Mucosa of rectum (tissue), 2 donors: ENCODE measurements at regions not wholly inside any gene's neighbourhood (a gene's known extent, or its start where the extent isn't known, plus 50 kb on each side); places are given as distances from the start of the nearest gene placed in this dataset.

ENCODE experiments used
- H3K27ac ChIP-seq, 2 donors: one replicate each; pipeline ENCODE4 v1.7.0; 2013; ENCODE audit warnings: inconsistent platforms in 2 of 2, low read depth in 2 of 2, low read length in 2 of 2
- H3K27me3 ChIP-seq, 2 donors: one replicate each; pipeline ENCODE4 v1.7.0; 2013; ENCODE audit warnings: low read length in 2 of 2; ENCODE audit not compliant: control insufficient read depth in 2 of 2, insufficient read depth in 2 of 2
- H3K36me3 ChIP-seq, 2 donors: one replicate each; pipeline ENCODE4 v1.7.0; 2013; ENCODE audit warnings: low read length in 2 of 2; ENCODE audit not compliant: control insufficient read depth in 2 of 2, insufficient read depth in 2 of 2
- H3K4me1 ChIP-seq, 2 donors: one replicate each; pipeline ENCODE4 v1.7.0; 2013; ENCODE audit warnings: low read length in 2 of 2, mild to moderate bottlenecking in 1 of 2; ENCODE audit not compliant: control insufficient read depth in 2 of 2, insufficient read depth in 2 of 2
- H3K4me3 ChIP-seq, 2 donors: one replicate each; pipeline ENCODE4 v1.7.0; 2013; ENCODE audit warnings: low read length in 2 of 2
- H3K9ac ChIP-seq, 2 donors: one replicate each; pipeline ENCODE4 v1.7.0; 2013; ENCODE audit warnings: low read length in 2 of 2, low read depth in 1 of 2, mild to moderate bottlenecking in 1 of 2
- H3K9me3 ChIP-seq, 2 donors: one replicate each; pipeline ENCODE4 v1.7.0; 2013; ENCODE audit warnings: low read length in 2 of 2; ENCODE audit not compliant: control insufficient read depth in 2 of 2
- donor health status: healthy.
- donor health status: Normal muscosa, but diverticular disease.

- Histone ChIP-seq H3K9me3 (peaks cover 12 to 20% of the 10 kb centered on the region in 2 donors), H3K4me3 (peak overlapping the region in 1 of 2 donors; percentile 3), H3K9ac (no peak overlapping the region), H3K27ac (no peak overlapping the region), H3K4me1 (no peaks in the 10 kb centered on the region), H3K27me3 (no peaks in the 10 kb centered on the region), H3K36me3 (no peaks in the 10 kb centered on the region)
Observed at GRCh38 chr13:73440296-73440895, 381.6 kb downstream of the KLF5 start.

DNA sequence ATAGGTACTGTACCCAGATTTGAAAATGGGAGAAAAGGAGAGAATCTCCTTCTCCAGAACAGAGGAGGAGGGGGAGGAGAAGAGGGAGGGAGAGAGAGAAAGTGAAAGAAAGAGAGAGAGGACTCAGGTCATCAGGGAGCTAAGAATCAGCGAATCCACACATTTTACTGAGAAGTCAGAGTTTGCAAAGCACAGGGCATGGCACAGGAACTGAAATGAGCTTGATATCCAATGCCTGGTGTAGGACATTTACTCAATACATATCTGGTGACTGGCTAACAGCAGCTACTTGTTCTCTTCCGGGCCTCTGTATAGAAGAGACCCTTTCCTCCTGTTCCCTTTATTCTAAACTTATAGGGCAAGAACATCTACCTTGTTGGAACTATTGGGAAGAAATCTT lies 375.1 kb downstream of the KLF5 start:
- H3K27ac ChIP-seq = no peak overlapping the region
- H3K27me3 ChIP-seq = no peaks in the 10 kb centered on the region
- no peaks in the 10 kb centered on the region for H3K4me1 ChIP-seq
- H3K9ac ChIP-seq = no peak overlapping the region
- no peak overlapping the region for H3K4me3 ChIP-seq
- H3K36me3 ChIP-seq = no peaks in the 10 kb centered on the region
- no peaks in the 10 kb centered on the region for H3K9me3 ChIP-seq

DNA sequence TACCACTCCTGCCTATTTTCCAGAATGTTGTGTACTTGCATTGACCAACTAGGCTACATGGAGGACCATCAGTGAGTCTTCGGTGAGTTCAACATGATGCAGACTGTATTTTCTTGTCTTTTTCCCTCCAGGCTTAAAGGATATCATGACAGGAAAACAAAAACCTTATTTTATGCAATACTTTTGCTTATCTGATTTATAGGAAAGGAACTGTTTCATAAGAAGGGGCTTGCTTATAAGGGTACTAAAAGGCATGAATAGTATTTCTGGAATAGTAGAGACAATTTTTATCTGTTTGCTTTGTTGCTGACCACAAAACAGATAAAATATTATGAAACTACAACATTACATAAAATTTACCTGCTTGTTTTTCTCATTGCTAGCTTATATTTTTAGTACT lies 374.7 kb downstream of the KLF5 start:
- Histone ChIP-seq H3K9me3 (no peaks in the 10 kb centered on the region), H3K4me3 (no peak overlapping the region), H3K27me3 (no peaks in the 10 kb centered on the region), H3K4me1 (peaks cover 0 to under 1% of the 10 kb centered on the region in 2 donors), H3K36me3 (no peaks in the 10 kb centered on the region), H3K9ac (no peak overlapping the region), H3K27ac (no peak overlapping the region)

DNA sequence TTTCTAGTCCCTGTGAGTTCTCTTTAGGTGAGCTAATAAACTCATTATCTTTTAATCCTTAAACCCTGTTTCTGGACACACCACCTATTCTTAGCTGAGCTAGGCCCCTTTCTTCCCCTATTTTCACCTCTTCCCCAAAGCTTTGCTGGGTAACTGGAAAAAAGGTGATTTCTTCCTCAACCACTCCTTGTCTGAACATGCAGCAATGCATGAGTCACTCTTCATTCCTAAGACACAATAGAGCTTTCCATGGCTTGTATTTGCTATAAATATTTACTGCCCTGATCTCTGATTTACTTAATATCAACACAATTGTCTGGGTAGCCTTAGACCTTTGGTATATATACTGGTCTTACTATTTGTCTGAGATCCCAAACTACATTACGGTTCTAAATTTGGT lies 370.9 kb downstream of the KLF5 start:
- Histone ChIP-seq H3K27ac (no peak overlapping the region), H3K4me1 (peaks cover 0 to 2% of the 10 kb centered on the region in 2 donors), H3K36me3 (no peaks in the 10 kb centered on the region), H3K9ac (no peak overlapping the region), H3K9me3 (no peaks in the 10 kb centered on the region), H3K4me3 (no peak overlapping the region), H3K27me3 (no peaks in the 10 kb centered on the region)

GRCh38 chr13:73428706-73429105 lies 369.9 kb downstream of the KLF5 start:
- H3K4me1 ChIP-seq = peaks cover 0 to 2% of the 10 kb centered on the region in 2 donors
- no peaks in the 10 kb centered on the region for H3K36me3 ChIP-seq
- no peak overlapping the region for H3K27ac ChIP-seq
- no peaks in the 10 kb centered on the region for H3K27me3 ChIP-seq
- H3K9me3 ChIP-seq = no peaks in the 10 kb centered on the region
- no peak overlapping the region for H3K9ac ChIP-seq
- H3K4me3 ChIP-seq = no peak overlapping the region

GRCh38 chr13:73428137-73428536 lies 369.3 kb downstream of the KLF5 start:
- Histone ChIP-seq H3K9ac (no peak overlapping the region), H3K27ac (no peak overlapping the region), H3K4me3 (no peak overlapping the region), H3K36me3 (no peaks in the 10 kb centered on the region), H3K27me3 (no peaks in the 10 kb centered on the region), H3K4me1 (peaks cover 0 to 2% of the 10 kb centered on the region in 2 donors), H3K9me3 (no peaks in the 10 kb centered on the region)

- Histone ChIP-seq H3K36me3 (no peaks in the 10 kb centered on the region), H3K4me3 (no peak overlapping the region), H3K27me3 (no peaks in the 10 kb centered on the region), H3K4me1 (no peaks in the 10 kb centered on the region), H3K9me3 (no peaks in the 10 kb centered on the region), H3K27ac (no peak overlapping the region), H3K9ac (no peak overlapping the region)
Observed at GRCh38 chr13:73422973-73423372, 364.2 kb downstream of the KLF5 start.

GRCh38 chr13:73421310-73421912 lies 362.6 kb downstream of the KLF5 start:
- Histone ChIP-seq H3K36me3 (no peaks in the 10 kb centered on the region), H3K4me3 (no peak overlapping the region), H3K27me3 (no peaks in the 10 kb centered on the region), H3K4me1 (no peaks in the 10 kb centered on the region), H3K27ac (peak overlapping the region in 1 of 2 donors; percentile 10), H3K9ac (no peak overlapping the region), H3K9me3 (no peaks in the 10 kb centered on the region)

- Histone ChIP-seq H3K27ac (no peak overlapping the region), H3K4me3 (no peak overlapping the region)
Observed at GRCh38 chr13:73419186-73419585, 360.4 kb downstream of the KLF5 start.

GRCh38 chr13:73417012-73417615 lies 358.3 kb downstream of the KLF5 start:
- H3K4me1 ChIP-seq = no peaks in the 10 kb centered on the region
- H3K27me3 ChIP-seq = no peaks in the 10 kb centered on the region
- H3K27ac ChIP-seq = no peak overlapping the region
- H3K9ac ChIP-seq = no peak overlapping the region
- no peaks in the 10 kb centered on the region for H3K9me3 ChIP-seq
- H3K36me3 ChIP-seq = no peaks in the 10 kb centered on the region
- no peak overlapping the region for H3K4me3 ChIP-seq

More at GRCh38 chr13:73419186-73419585, 360.4 kb downstream of the KLF5 start:
- Histone ChIP-seq H3K27me3 (no peaks in the 10 kb centered on the region), H3K9ac (no peak overlapping the region), H3K4me1 (no peaks in the 10 kb centered on the region), H3K36me3 (no peaks in the 10 kb centered on the region), H3K9me3 (no peaks in the 10 kb centered on the region)
